ENCODE measurements at regions not wholly inside any gene's neighbourhood (a gene's known extent, or its start where the extent isn't known, plus 50 kb on each side); places are given as distances from the start of the nearest gene placed in this dataset.
A peak's percentile ranks its signal among the peaks of the same experiment; 100 is the strongest.

- no CpG with 5 or more reads among the region's 11 CpGs for WGBS, 2 donors (ENCODE audit: extremely low coverage in 2 of 2, insufficient read length in 2 of 2, insufficient replicate concordance in 1 of 2)
- peak overlapping the region; percentile 15 for H3K27ac ChIP-seq (replicated peaks; ENCODE audit: low read length)
These were observed 199.6 kb upstream of the FBXO11 start for GRCh38 chr2:48105848-48106247.

GRCh38 chr2:48107326-48107925 is 201.1 kb upstream of the FBXO11 start:
- Histone ChIP-seq H3K4me2 (ENCODE audit: insufficient read depth, low read length, poor library complexity, severe bottlenecking) (no peak overlapping the region), H3K23ac (ENCODE audit: low read depth, low read length, poor library complexity) (no peak overlapping the region), H2BK15ac (ENCODE audit: low read length) (no peak overlapping the region), H2BK5ac (ENCODE audit: low read length) (no peak overlapping the region), H3K18ac (ENCODE audit: low read length) (no peak overlapping the region), H3K4me1 (ENCODE audit: control insufficient read depth in 2 of 2, insufficient read depth in 1 of 2, low read depth in 1 of 2, low read length in 2 of 2) (peaks cover 7 to 16% of the 10 kb centered on the region in 2 donors), H2BK12ac (ENCODE audit: low read length) (no peak overlapping the region), H2AK5ac (ENCODE audit: low read depth, low read length) (no peak overlapping the region), H2BK120ac (ENCODE audit: low read depth, low read length) (no peak overlapping the region), H3K4ac (ENCODE audit: low read length) (no peak overlapping the region), H3K4me3 (ENCODE audit: low read length in 2 of 2) (no peak overlapping the region), H4K8ac (ENCODE audit: low read depth, low read length) (no peak overlapping the region), H3K14ac (ENCODE audit: low read length) (no peak overlapping the region), H2AFZ (ENCODE audit: low read length) (peak overlapping the region; percentile 84), H3K27me3 (ENCODE audit: control insufficient read depth in 3 of 3, insufficient read depth in 3 of 3, low read depth in 1 of 3, low read length in 3 of 3) (no peaks in the 10 kb centered on the region), H4K91ac (ENCODE audit: low read depth, low read length, poor library complexity) (no peak overlapping the region), H3K9ac (ENCODE audit: low read depth, low read length, poor library complexity) (no peak overlapping the region), H3K36me3 (replicated peaks in 1 of 2; ENCODE audit: control insufficient read depth in 2 of 2, insufficient read depth in 2 of 2, low read length in 2 of 2) (no peaks in the 10 kb centered on the region), H3K9me3 (replicated peaks in 1 of 2; ENCODE audit: control insufficient read depth in 2 of 2, insufficient read depth in 1 of 2, low read depth in 1 of 2, low read length in 2 of 2) (no peaks in the 10 kb centered on the region), H3K79me1 (ENCODE audit: low read depth, low read length) (no peaks in the 10 kb centered on the region), H3K27ac (replicated peaks; ENCODE audit: low read length) (no peak overlapping the region)
- no peak for DNase-seq (ENCODE audit: low spot score)
- WGBS, 2 donors (ENCODE audit: extremely low coverage in 2 of 2, insufficient read length in 2 of 2, insufficient replicate concordance in 1 of 2), result no CpG with 5 or more reads among the region's 9 CpGs

More at GRCh38 chr2:48105848-48106247, 199.6 kb upstream of the FBXO11 start:
- Histone ChIP-seq H3K4me1 (ENCODE audit: control insufficient read depth in 2 of 2, insufficient read depth in 1 of 2, low read depth in 1 of 2, low read length in 2 of 2) (peaks cover 7 to 8% of the 10 kb centered on the region in 2 donors), H3K4ac (ENCODE audit: low read length) (peak overlapping the region; percentile 28), H3K4me2 (ENCODE audit: insufficient read depth, low read length, poor library complexity, severe bottlenecking) (no peak overlapping the region), H3K14ac (ENCODE audit: low read length) (no peak overlapping the region), H4K8ac (ENCODE audit: low read depth, low read length) (peak overlapping the region; percentile 95), H2BK12ac (ENCODE audit: low read length) (no peak overlapping the region), H3K4me3 (ENCODE audit: low read length in 2 of 2) (no peak overlapping the region), H2AFZ (ENCODE audit: low read length) (peak overlapping the region; percentile 78), H4K91ac (ENCODE audit: low read depth, low read length, poor library complexity) (no peak overlapping the region), H3K79me1 (ENCODE audit: low read depth, low read length) (no peaks in the 10 kb centered on the region), H2BK120ac (ENCODE audit: low read depth, low read length) (no peak overlapping the region), H3K9me3 (replicated peaks in 1 of 2; ENCODE audit: control insufficient read depth in 2 of 2, insufficient read depth in 1 of 2, low read depth in 1 of 2, low read length in 2 of 2) (no peaks in the 10 kb centered on the region), H2BK15ac (ENCODE audit: low read length) (peak overlapping the region; percentile 75), H3K23ac (ENCODE audit: low read depth, low read length, poor library complexity) (peak overlapping the region; percentile 10), H3K36me3 (replicated peaks in 1 of 2; ENCODE audit: control insufficient read depth in 2 of 2, insufficient read depth in 2 of 2, low read length in 2 of 2) (no peaks in the 10 kb centered on the region), H3K18ac (ENCODE audit: low read length) (peak overlapping the region; percentile 81), H3K9ac (ENCODE audit: low read depth, low read length, poor library complexity) (peak overlapping the region; percentile 34), H3K27me3 (ENCODE audit: control insufficient read depth in 3 of 3, insufficient read depth in 3 of 3, low read depth in 1 of 3, low read length in 3 of 3) (no peaks in the 10 kb centered on the region), H2AK5ac (ENCODE audit: low read depth, low read length) (peak overlapping the region; percentile 9), H2BK5ac (ENCODE audit: low read length) (no peak overlapping the region)
- DNase-seq (ENCODE audit: low spot score), result no peak

- no peak overlapping the region for H4K8ac ChIP-seq (ENCODE audit: low read depth, low read length)
- H3K79me1 ChIP-seq (ENCODE audit: low read depth, low read length), result no peaks in the 10 kb centered on the region
- H3K23ac ChIP-seq (ENCODE audit: low read depth, low read length, poor library complexity), result no peak overlapping the region
- no peaks in the 10 kb centered on the region for H3K36me3 ChIP-seq (replicated peaks in 1 of 2; ENCODE audit: control insufficient read depth in 2 of 2, insufficient read depth in 2 of 2, low read length in 2 of 2)
- H2BK15ac ChIP-seq (ENCODE audit: low read length), result no peak overlapping the region
- H2AFZ ChIP-seq (ENCODE audit: low read length), result no peak overlapping the region
- no peak overlapping the region for H3K4me2 ChIP-seq (ENCODE audit: insufficient read depth, low read length, poor library complexity, severe bottlenecking)
- H2AK5ac ChIP-seq (ENCODE audit: low read depth, low read length), result no peak overlapping the region
- no peak overlapping the region for H3K9ac ChIP-seq (ENCODE audit: low read depth, low read length, poor library complexity)
- H3K27ac ChIP-seq (replicated peaks; ENCODE audit: low read length), result no peak overlapping the region
- H3K4me3 ChIP-seq (ENCODE audit: low read length in 2 of 2), result no peak overlapping the region
- no peak overlapping the region for H2BK12ac ChIP-seq (ENCODE audit: low read length)
- H3K14ac ChIP-seq (ENCODE audit: low read length), result no peak overlapping the region
- no peak for DNase-seq (ENCODE audit: low spot score)
- H2BK5ac ChIP-seq (ENCODE audit: low read length), result no peak overlapping the region
- H3K9me3 ChIP-seq (replicated peaks in 1 of 2; ENCODE audit: control insufficient read depth in 2 of 2, insufficient read depth in 1 of 2, low read depth in 1 of 2, low read length in 2 of 2), result no peaks in the 10 kb centered on the region
- H3K4me1 ChIP-seq (ENCODE audit: control insufficient read depth in 2 of 2, insufficient read depth in 1 of 2, low read depth in 1 of 2, low read length in 2 of 2), result peaks cover 7 to 16% of the 10 kb centered on the region in 2 donors
- H2BK120ac ChIP-seq (ENCODE audit: low read depth, low read length), result no peak overlapping the region
- no peak overlapping the region for H3K4ac ChIP-seq (ENCODE audit: low read length)
- no peaks in the 10 kb centered on the region for H3K27me3 ChIP-seq (ENCODE audit: control insufficient read depth in 3 of 3, insufficient read depth in 3 of 3, low read depth in 1 of 3, low read length in 3 of 3)
- no CpG with 5 or more reads among the region's 1 CpG for WGBS, 2 donors (ENCODE audit: extremely low coverage in 2 of 2, insufficient read length in 2 of 2, insufficient replicate concordance in 1 of 2)
- H4K91ac ChIP-seq (ENCODE audit: low read depth, low read length, poor library complexity), result no peak overlapping the region
- no peak overlapping the region for H3K18ac ChIP-seq (ENCODE audit: low read length)
These were observed 202.2 kb upstream of the FBXO11 start for GRCh38 chr2:48108455-48108854.

- Histone ChIP-seq H3K79me1 (ENCODE audit: low read depth, low read length) (no peaks in the 10 kb centered on the region), H2BK12ac (ENCODE audit: low read length) (no peak overlapping the region), H3K27ac (replicated peaks; ENCODE audit: low read length) (no peak overlapping the region), H4K91ac (ENCODE audit: low read depth, low read length, poor library complexity) (no peak overlapping the region), H3K4ac (ENCODE audit: low read length) (no peak overlapping the region), H2AK5ac (ENCODE audit: low read depth, low read length) (no peak overlapping the region), H2BK5ac (ENCODE audit: low read length) (no peak overlapping the region), H3K27me3 (ENCODE audit: control insufficient read depth in 3 of 3, insufficient read depth in 3 of 3, low read depth in 1 of 3, low read length in 3 of 3) (no peaks in the 10 kb centered on the region), H4K8ac (ENCODE audit: low read depth, low read length) (no peak overlapping the region), H3K23ac (ENCODE audit: low read depth, low read length, poor library complexity) (no peak overlapping the region), H2BK120ac (ENCODE audit: low read depth, low read length) (no peak overlapping the region), H3K18ac (ENCODE audit: low read length) (no peak overlapping the region), H3K4me1 (ENCODE audit: control insufficient read depth in 2 of 2, insufficient read depth in 1 of 2, low read depth in 1 of 2, low read length in 2 of 2) (peaks cover 7 to 16% of the 10 kb centered on the region in 2 donors), H3K9me3 (replicated peaks in 1 of 2; ENCODE audit: control insufficient read depth in 2 of 2, insufficient read depth in 1 of 2, low read depth in 1 of 2, low read length in 2 of 2) (no peaks in the 10 kb centered on the region), H3K36me3 (replicated peaks in 1 of 2; ENCODE audit: control insufficient read depth in 2 of 2, insufficient read depth in 2 of 2, low read length in 2 of 2) (no peaks in the 10 kb centered on the region), H3K9ac (ENCODE audit: low read depth, low read length, poor library complexity) (no peak overlapping the region), H2BK15ac (ENCODE audit: low read length) (no peak overlapping the region), H3K4me3 (ENCODE audit: low read length in 2 of 2) (no peak overlapping the region), H2AFZ (ENCODE audit: low read length) (no peak overlapping the region), H3K14ac (ENCODE audit: low read length) (no peak overlapping the region), H3K4me2 (ENCODE audit: insufficient read depth, low read length, poor library complexity, severe bottlenecking) (no peak overlapping the region)
- no CpG with 5 or more reads among the region's 4 CpGs for WGBS, 2 donors (ENCODE audit: extremely low coverage in 2 of 2, insufficient read length in 2 of 2, insufficient replicate concordance in 1 of 2)
- DNase-seq (ENCODE audit: low spot score), result no peak
These were observed 203.3 kb upstream of the FBXO11 start for GRCh38 chr2:48109491-48110204.
